ENCODE measurements at regions not wholly inside any gene's neighbourhood (a gene's known extent, or its start where the extent isn't known, plus 50 kb on each side); places are given as distances from the start of the nearest gene placed in this dataset.

GRCh38 chr6:115665310-115665709 is 395.4 kb downstream of the FRK start:
- no peak for TF ChIP-seq YY1 (IDR thresholded peaks at IDR 0.05; ENCODE audit: insufficient read depth, insufficient read length)
- no peak for TF ChIP-seq ZNF274 (IDR thresholded peaks at IDR 0.05; ENCODE audit: low read depth, low read length)
